ENCODE measurements at regions not wholly inside any gene's neighbourhood (a gene's known extent, or its start where the extent isn't known, plus 50 kb on each side); places are given as distances from the start of the nearest gene placed in this dataset.

DNA sequence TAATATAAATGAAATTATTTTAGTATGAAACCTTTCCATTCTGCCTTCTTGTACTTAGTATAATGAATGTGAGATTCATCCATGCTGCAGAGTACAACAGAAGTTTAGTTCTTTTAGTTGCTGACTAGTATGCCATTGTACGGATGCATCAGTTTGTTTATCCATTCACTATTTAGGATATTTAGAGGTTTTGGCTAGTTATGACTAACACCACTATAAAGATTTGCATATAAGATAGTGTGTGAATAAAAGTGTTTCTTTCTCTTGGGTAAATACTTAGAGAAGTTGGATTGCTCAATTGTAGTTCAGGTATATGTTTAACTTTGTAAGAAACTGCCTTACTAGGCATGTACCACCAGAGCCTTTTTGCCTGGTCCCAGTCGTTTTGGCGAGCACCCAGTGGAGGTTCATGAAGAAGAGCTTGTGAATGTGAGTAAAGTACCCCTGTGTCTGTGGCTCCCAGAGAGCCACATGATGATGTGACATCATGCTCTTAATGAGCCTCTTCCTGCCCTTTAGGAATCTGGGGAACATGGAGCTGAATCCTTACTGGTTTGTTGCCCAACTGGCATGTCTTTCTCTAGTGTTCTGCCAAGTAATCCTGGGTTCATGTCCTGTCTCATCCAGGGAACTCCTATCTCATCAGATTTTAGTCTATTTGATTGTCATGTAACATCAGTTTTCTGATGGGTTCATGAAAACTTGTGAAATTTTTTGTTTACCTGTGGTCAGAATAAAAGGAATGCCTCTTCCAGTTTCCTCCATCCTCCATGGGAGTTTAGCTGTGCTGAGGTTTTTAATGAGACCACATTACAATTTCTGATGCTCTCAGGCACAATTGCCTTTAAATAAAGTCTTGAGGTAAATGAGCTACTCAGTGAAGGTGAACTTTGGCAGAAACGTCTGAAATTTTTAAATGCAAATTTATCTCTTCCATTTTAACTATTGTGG is 234.8 kb downstream of the CASP12 start:
- H3K27me3 ChIP-seq = no peaks in the 10 kb centered on the region
- intact Hi-C loops (cut with DNase I) = no loop called here
- no peak overlapping the region for H3K27ac ChIP-seq
- H3K9me3 ChIP-seq = no peaks in the 10 kb centered on the region
- H3K4me3 ChIP-seq = no peak overlapping the region
- TF ChIP-seq, protein P1, sequence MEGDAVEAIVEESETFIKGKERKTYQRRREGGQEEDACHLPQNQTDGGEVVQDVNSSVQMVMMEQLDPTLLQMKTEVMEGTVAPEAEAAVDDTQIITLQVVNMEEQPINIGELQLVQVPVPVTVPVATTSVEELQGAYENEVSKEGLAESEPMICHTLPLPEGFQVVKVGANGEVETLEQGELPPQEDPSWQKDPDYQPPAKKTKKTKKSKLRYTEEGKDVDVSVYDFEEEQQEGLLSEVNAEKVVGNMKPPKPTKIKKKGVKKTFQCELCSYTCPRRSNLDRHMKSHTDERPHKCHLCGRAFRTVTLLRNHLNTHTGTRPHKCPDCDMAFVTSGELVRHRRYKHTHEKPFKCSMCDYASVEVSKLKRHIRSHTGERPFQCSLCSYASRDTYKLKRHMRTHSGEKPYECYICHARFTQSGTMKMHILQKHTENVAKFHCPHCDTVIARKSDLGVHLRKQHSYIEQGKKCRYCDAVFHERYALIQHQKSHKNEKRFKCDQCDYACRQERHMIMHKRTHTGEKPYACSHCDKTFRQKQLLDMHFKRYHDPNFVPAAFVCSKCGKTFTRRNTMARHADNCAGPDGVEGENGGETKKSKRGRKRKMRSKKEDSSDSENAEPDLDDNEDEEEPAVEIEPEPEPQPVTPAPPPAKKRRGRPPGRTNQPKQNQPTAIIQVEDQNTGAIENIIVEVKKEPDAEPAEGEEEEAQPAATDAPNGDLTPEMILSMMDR (IDR thresholded peaks at IDR 0.05) = no peak
- TF ChIP-seq POLR2A (IDR thresholded peaks at IDR 0.05) = no peak
- no peak for TF ChIP-seq EP300 (IDR thresholded peaks at IDR 0.05)
- no peaks in the 10 kb centered on the region for H3K36me3 ChIP-seq
- no peak for DNase-seq
- no peaks in the 10 kb centered on the region for H3K4me1 ChIP-seq (ENCODE audit: insufficient read depth)
- WGBS, 3 donors = 85 to 88% (median 87%) methylated on average over 4 of the region's 4 CpGs

DNA sequence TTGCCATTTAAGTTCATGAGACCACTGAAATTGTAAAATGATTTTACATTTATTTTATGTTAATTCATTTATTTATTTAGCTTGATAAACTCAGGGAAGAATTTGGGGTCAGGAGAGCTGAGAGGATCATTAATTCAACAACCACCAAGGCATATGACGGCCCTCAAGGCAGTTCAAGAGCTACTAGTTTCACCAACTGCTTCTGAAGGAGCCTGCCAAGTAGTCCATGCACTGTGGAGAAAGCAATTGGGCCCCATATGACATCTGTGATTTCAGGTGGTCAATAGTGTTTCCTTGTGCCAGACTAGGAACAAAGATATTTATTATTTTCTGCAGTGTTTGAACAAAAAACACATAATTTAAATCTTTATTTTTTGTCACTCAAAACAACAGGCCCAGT is 236.4 kb downstream of the CASP12 start:
- no peaks in the 10 kb centered on the region for H3K27me3 ChIP-seq
- no peaks in the 10 kb centered on the region for H3K4me1 ChIP-seq (ENCODE audit: insufficient read depth)
- TF ChIP-seq, protein P1 (IDR thresholded peaks at IDR 0.05) = no peak
- TF ChIP-seq EP300 (IDR thresholded peaks at IDR 0.05) = no peak
- TF ChIP-seq POLR2A (IDR thresholded peaks at IDR 0.05) = no peak
- DNase-seq = no peak
- no peaks in the 10 kb centered on the region for H3K9me3 ChIP-seq
- 76 to 90% (median 87%) methylated on average over 1 of the region's 1 CpG for WGBS, 3 donors
- intact Hi-C loops (cut with DNase I) = no loop called here
- H3K36me3 ChIP-seq = no peaks in the 10 kb centered on the region
- no peak overlapping the region for H3K4me3 ChIP-seq
- no peak overlapping the region for H3K27ac ChIP-seq

DNA sequence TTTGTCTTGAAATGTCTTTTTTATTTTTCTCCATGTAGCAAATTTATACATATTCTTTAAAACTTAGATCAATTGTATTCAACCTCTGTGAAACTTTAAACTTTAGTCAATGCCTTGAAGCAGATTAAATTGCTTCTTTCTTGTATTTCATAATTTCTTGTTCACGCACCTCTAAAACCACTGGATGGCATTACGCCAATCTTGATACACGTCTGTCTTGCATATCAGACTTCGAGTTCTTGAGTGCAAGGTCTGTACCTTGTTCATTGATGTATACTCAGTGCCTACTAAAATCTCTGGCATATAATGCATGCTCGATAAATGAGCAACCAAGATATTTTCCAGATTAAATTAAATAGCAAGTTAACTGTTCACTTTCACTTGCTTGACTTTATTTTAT is 236.8 kb downstream of the CASP12 start:
- no peak overlapping the region for H3K27ac ChIP-seq
- TF ChIP-seq POLR2A (IDR thresholded peaks at IDR 0.05) = no peak
- TF ChIP-seq EP300 (IDR thresholded peaks at IDR 0.05) = no peak
- TF ChIP-seq, protein P1 (IDR thresholded peaks at IDR 0.05) = no peak
- intact Hi-C loops (cut with DNase I) = no loop called here
- no peak for DNase-seq
- no peaks in the 10 kb centered on the region for H3K4me1 ChIP-seq (ENCODE audit: insufficient read depth)
- H3K36me3 ChIP-seq = no peaks in the 10 kb centered on the region
- no peaks in the 10 kb centered on the region for H3K9me3 ChIP-seq
- no peaks in the 10 kb centered on the region for H3K27me3 ChIP-seq
- WGBS, 3 donors = 76 to 83% (median 78%) methylated on average over 5 of the region's 5 CpGs
- no peak overlapping the region for H3K4me3 ChIP-seq

DNA sequence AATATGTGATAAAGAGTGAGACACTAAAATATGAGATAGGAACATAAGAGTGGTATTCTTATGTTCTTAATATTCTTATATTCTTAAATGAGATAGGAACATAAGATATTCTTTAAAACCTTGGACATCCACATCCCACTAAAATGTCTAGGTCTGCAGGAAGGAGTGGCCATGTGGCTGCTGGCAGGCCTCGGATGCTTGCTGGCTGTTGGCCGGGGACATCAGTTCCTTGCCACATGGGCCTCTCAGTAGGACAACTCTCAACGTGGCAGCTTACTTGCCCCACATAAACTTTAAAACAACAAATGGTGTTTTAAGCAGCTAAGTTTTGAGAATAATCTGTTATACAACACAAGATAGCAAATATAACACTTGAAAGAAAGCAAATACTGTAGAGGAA is 240.1 kb downstream of the CASP12 start:
- WGBS, 3 donors = 84 to 93% (median 85%) methylated on average over 3 of the region's 3 CpGs

More for the DNA sequence above, 240.1 kb downstream of the CASP12 start:
- TF ChIP-seq EP300 (IDR thresholded peaks at IDR 0.05) (no peak), POLR2A (IDR thresholded peaks at IDR 0.05) (no peak)
- TF ChIP-seq, protein P1 (IDR thresholded peaks at IDR 0.05) = no peak
- intact Hi-C loops (cut with DNase I) = no loop called here
- no peak for DNase-seq
- H3K9me3 ChIP-seq = no peaks in the 10 kb centered on the region
- H3K4me1 ChIP-seq (ENCODE audit: insufficient read depth) = no peaks in the 10 kb centered on the region
- no peaks in the 10 kb centered on the region for H3K36me3 ChIP-seq
- H3K27ac ChIP-seq = no peak overlapping the region
- no peak overlapping the region for H3K4me3 ChIP-seq
- H3K27me3 ChIP-seq = no peaks in the 10 kb centered on the region

All from ovary (tissue), 7 donors.